Dendritic cell treated with granulocyte-macrophage colony-stimulating factor and Interleukin-4, amounts not matched to agents 40 ng/mL and 50 ng/mL, for 4 days (primary cell): ENCODE measurements at regions not wholly inside any gene's neighbourhood (a gene's known extent, or its start where the extent isn't known, plus 50 kb on each side); places are given as distances from the start of the nearest gene placed in this dataset.
"Not testable (repeated sequence)": the region's sequence is repeated elsewhere in the genome, so short reads cannot be mapped to it uniquely, and the experiment has no call there.

ENCODE experiments used
- H3K27ac Mint-ChIP-seq: one replicate; pipeline ENCODE4 v1.8.0; 2022; ENCODE audit warnings: mild to moderate bottlenecking, mixed read lengths
- H3K27me3 Mint-ChIP-seq: one replicate; pipeline ENCODE4 v1.8.0; 2022; ENCODE audit warnings: mild to moderate bottlenecking, mixed read lengths
- H3K36me3 Mint-ChIP-seq: one replicate; pipeline ENCODE4 v1.8.0; 2022; ENCODE audit warnings: low read depth, mixed read lengths
- H3K4me1 Mint-ChIP-seq: one replicate; pipeline ENCODE4 v1.8.0; 2022; ENCODE audit warnings: low read depth, mixed read lengths
- H3K4me3 Mint-ChIP-seq: one replicate; pipeline ENCODE4 v1.8.0; 2022; ENCODE audit warnings: mild to moderate bottlenecking, moderate library complexity, mixed read lengths
- H3K9me3 Mint-ChIP-seq: one replicate; pipeline ENCODE4 v1.8.0; 2022; ENCODE audit warnings: mixed read lengths
- intact Hi-C: fragments of 100-400 bp; cut with micrococcal nuclease; formaldehyde crosslinking; loops from one replicate; pipeline ENCODE4 v1.15.0; 2022

DNA sequence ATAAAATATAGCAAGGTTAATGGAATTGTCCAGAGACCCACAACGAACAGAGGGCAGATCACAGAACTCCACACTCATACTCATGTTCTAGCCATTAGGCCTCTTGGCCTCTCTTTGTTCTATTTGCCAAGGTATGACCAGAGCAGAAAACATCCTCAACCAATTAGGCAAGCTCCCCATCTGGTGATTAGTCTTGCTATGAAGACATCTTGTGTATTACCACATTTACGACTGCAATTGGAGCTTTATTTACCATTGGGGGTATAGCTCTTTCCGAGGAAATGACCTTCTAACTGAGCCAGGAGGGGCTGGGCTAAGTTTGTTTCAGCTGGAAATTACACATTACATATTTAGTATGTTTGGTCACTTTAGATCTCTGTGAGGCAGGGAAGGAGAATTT lies 593.9 kb downstream of the CD109 start:
- H3K27ac Mint-ChIP-seq = no peak overlapping the region
- no peaks in the 10 kb centered on the region for H3K9me3 Mint-ChIP-seq
- H3K4me1 Mint-ChIP-seq = no peaks in the 10 kb centered on the region
- no peaks in the 10 kb centered on the region for H3K36me3 Mint-ChIP-seq
- intact Hi-C loops = no loop called here
- H3K27me3 Mint-ChIP-seq = no peaks in the 10 kb centered on the region
- no peak overlapping the region for H3K4me3 Mint-ChIP-seq

DNA sequence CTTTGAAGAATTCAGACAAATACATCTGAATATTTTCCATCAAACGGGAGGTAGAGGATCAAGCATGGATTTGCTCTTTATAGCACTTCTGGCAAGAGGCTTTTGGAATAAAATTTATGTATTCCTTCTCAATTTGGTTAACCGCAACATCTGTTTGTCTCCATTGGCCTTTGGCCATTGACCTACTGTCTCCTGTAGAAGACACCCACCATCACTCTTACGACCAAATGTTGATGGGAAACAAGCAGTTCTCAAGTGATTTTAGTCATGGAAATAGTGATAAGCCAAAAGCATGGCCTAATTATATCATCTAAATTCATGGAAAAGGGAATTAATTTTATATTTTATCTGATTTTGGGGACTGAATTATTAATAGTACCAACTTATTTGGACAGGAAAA lies 591.9 kb downstream of the CD109 start:
- H3K27ac Mint-ChIP-seq = no peak overlapping the region
- no peaks in the 10 kb centered on the region for H3K4me1 Mint-ChIP-seq
- H3K9me3 Mint-ChIP-seq = no peaks in the 10 kb centered on the region
- no peaks in the 10 kb centered on the region for H3K36me3 Mint-ChIP-seq
- no peak overlapping the region for H3K4me3 Mint-ChIP-seq
- no peaks in the 10 kb centered on the region for H3K27me3 Mint-ChIP-seq
- intact Hi-C loops = no loop called here

DNA sequence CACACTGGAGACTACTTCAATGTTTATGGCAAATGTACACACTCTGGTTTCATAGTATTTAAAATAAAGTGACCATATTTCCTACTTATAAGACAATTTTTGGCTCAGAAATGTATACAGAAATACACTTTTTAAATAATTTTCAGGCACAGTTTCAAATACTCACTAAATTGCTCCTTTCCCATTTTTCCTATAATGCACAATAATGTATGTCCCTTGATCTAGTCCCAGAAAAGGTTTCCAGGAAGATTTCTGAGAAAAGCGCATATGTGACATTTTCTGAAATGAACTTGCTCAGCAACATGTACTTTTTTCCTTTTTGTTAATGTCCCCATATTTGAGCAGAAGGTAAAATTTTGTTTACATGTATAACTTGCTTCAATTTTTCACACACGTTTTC lies 591.4 kb downstream of the CD109 start:
- intact Hi-C loops = no loop called here
- Mint-ChIP-seq H3K27ac (no peak overlapping the region), H3K4me3 (no peak overlapping the region), H3K9me3 (no peaks in the 10 kb centered on the region), H3K36me3 (no peaks in the 10 kb centered on the region), H3K27me3 (no peaks in the 10 kb centered on the region), H3K4me1 (no peaks in the 10 kb centered on the region)

- Mint-ChIP-seq H3K4me3 (no peak overlapping the region), H3K27ac (no peak overlapping the region), H3K27me3 (no peaks in the 10 kb centered on the region), H3K9me3 (no peaks in the 10 kb centered on the region), H3K36me3 (no peaks in the 10 kb centered on the region), H3K4me1 (no peaks in the 10 kb centered on the region)
- intact Hi-C loops = no loop called here
These were observed 588.3 kb downstream of the CD109 start for GRCh38 chr6:74284284-74284683.

GRCh38 chr6:74283532-74283931 lies 587.5 kb downstream of the CD109 start:
- intact Hi-C loops = no loop called here
- no peaks in the 10 kb centered on the region for H3K4me1 Mint-ChIP-seq
- H3K27ac Mint-ChIP-seq = no peak overlapping the region
- H3K27me3 Mint-ChIP-seq = no peaks in the 10 kb centered on the region
- no peaks in the 10 kb centered on the region for H3K36me3 Mint-ChIP-seq
- no peaks in the 10 kb centered on the region for H3K9me3 Mint-ChIP-seq
- no peak overlapping the region for H3K4me3 Mint-ChIP-seq

GRCh38 chr6:74282143-74282689 lies 586.2 kb downstream of the CD109 start:
- no peaks in the 10 kb centered on the region for H3K9me3 Mint-ChIP-seq
- no peak overlapping the region for H3K4me3 Mint-ChIP-seq
- no peak overlapping the region for H3K27ac Mint-ChIP-seq
- intact Hi-C loops = no loop called here
- no peaks in the 10 kb centered on the region for H3K27me3 Mint-ChIP-seq
- H3K36me3 Mint-ChIP-seq = no peaks in the 10 kb centered on the region
- H3K4me1 Mint-ChIP-seq = no peaks in the 10 kb centered on the region

DNA sequence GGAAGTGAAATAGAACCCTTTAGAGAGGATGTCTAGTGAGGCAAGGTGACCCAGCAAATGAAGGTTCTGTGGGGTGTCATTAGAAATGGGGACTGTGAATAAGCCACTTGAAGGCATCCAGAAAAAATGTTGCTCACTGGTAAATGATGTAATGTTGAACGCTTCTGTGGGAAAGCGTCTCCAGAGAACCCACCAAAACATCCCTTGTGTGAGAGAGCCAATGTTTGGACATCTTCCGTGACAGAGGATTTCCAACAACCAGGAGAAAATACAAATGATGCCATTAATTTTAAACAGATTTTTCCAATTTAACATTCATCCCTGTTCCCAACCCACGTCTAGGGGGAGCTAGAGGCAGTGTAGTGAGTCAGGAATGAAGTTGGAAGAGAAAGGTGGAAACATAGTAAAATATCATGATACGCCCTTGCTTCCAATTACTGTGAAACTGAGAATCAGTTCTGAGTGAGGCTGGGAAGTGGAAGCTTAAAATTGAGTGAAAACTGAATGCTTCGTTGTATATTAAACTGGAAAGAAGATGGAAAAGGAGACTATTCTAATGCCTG lies 584.2 kb downstream of the CD109 start:
- Mint-ChIP-seq H3K4me3 (no peak overlapping the region), H3K9me3 (no peaks in the 10 kb centered on the region), H3K27ac (no peak overlapping the region), H3K36me3 (no peaks in the 10 kb centered on the region), H3K27me3 (no peaks in the 10 kb centered on the region), H3K4me1 (no peaks in the 10 kb centered on the region)
- intact Hi-C loops = no loop called here

GRCh38 chr6:74277777-74278186 lies 581.8 kb downstream of the CD109 start:
- Mint-ChIP-seq H3K27ac (no peak overlapping the region), H3K4me3 (no peak overlapping the region), H3K4me1 (no peaks in the 10 kb centered on the region), H3K36me3 (no peaks in the 10 kb centered on the region), H3K9me3 (no peaks in the 10 kb centered on the region), H3K27me3 (no peaks in the 10 kb centered on the region)
- intact Hi-C loops = no loop called here

- Mint-ChIP-seq H3K36me3 (no peaks in the 10 kb centered on the region), H3K27me3 (no peaks in the 10 kb centered on the region), H3K4me1 (no peaks in the 10 kb centered on the region), H3K27ac (no peak overlapping the region), H3K4me3 (no peak overlapping the region), H3K9me3 (no peaks in the 10 kb centered on the region)
- intact Hi-C loops = no loop called here
These were observed 577.5 kb downstream of the CD109 start for GRCh38 chr6:74273541-74273940.

DNA sequence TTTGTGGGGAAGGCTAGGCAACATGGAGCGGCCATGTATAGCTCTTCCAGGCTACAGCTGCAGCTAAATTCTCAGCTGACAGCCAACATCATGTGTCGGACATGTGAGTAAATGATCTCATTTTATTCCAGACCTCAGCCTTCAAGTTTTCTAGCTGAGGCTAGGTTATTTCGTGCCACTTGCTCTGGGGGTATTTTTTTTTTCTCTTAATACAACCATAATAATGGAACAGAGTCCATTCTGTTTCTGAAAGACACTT lies 573.5 kb downstream of the CD109 start:
- H3K27me3 Mint-ChIP-seq = no peaks in the 10 kb centered on the region
- H3K4me1 Mint-ChIP-seq = no peaks in the 10 kb centered on the region
- no peak overlapping the region for H3K27ac Mint-ChIP-seq
- H3K4me3 Mint-ChIP-seq = no peak overlapping the region
- intact Hi-C loops = no loop called here
- H3K36me3 Mint-ChIP-seq = no peaks in the 10 kb centered on the region
- no peaks in the 10 kb centered on the region for H3K9me3 Mint-ChIP-seq

DNA sequence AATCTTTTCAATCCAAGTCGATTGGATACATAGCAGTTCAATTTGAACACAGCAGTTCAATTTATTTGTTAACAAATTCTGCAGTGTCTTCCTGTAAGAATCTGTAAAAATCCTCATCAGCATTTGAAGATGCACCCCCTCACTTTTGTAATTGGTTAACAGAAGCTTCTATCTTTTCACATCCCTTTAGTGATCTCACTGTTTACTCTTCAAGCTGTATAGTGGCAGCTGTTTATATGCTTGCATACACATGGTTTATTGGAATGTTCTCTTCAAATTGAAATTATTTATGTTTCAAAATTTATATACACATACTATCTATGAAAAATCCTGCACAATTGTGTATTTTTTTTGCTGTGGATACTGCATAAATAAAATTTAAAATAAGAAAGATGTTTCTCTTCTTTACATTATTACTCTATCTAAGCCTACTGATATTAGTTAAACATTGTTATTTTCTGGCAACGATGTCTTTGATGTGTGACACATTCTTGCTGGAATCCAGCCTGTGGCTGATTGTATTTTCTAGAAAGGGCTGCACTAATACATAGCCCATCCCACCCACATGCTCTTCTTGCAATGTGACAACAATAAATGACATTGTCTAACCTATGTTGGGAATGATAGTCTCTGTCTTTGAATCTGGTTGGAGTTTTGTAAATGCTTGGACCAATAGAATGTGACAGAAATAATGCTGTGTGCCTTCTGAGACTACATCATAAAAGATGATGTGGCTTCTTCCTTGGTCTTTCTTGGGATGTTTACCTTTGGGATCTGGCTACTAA lies 573.0 kb downstream of the CD109 start:
- Mint-ChIP-seq H3K9me3 (no peaks in the 10 kb centered on the region), H3K27ac (no peak overlapping the region), H3K4me3 (no peak overlapping the region), H3K4me1 (no peaks in the 10 kb centered on the region), H3K27me3 (no peaks in the 10 kb centered on the region), H3K36me3 (no peaks in the 10 kb centered on the region)
- intact Hi-C loops = no loop called here

- Mint-ChIP-seq H3K27ac (no peak overlapping the region), H3K27me3 (no peaks in the 10 kb centered on the region), H3K4me1 (no peaks in the 10 kb centered on the region), H3K36me3 (no peaks in the 10 kb centered on the region), H3K9me3 (no peaks in the 10 kb centered on the region), H3K4me3 (no peak overlapping the region)
- intact Hi-C loops = no loop called here
These were observed 564.0 kb downstream of the CD109 start for GRCh38 chr6:74259981-74260380.

GRCh38 chr6:74256781-74257180 lies 560.8 kb downstream of the CD109 start:
- Mint-ChIP-seq H3K9me3 (no peaks in the 10 kb centered on the region), H3K36me3 (no peaks in the 10 kb centered on the region), H3K27ac (no peak overlapping the region), H3K4me3 (no peak overlapping the region), H3K27me3 (no peaks in the 10 kb centered on the region), H3K4me1 (no peaks in the 10 kb centered on the region)
- intact Hi-C loops = no loop called here

DNA sequence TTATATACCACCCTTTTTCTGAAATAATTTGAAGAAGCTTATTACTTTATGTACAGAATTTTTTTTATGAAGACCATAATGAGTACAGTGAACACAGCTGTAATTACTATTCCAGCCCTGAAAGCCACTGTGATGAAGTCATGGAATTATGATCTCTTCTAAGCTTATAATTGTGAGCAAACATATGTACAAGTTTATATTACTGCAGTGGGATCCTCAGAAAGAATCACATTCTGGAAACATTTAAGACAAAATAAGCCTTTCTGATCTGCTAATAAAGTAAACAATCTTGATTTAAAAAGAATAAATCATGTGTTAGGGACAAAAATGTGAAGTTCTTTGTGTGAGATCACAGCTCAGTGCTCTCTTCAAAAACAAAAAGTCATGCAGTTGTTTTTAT lies 560.4 kb downstream of the CD109 start:
- Mint-ChIP-seq H3K27me3 (no peaks in the 10 kb centered on the region), H3K4me1 (no peaks in the 10 kb centered on the region), H3K4me3 (no peak overlapping the region), H3K9me3 (no peaks in the 10 kb centered on the region), H3K36me3 (no peaks in the 10 kb centered on the region), H3K27ac (no peak overlapping the region)
- intact Hi-C loops = no loop called here

- H3K4me1 Mint-ChIP-seq, intact Hi-C loops, H3K9me3 Mint-ChIP-seq, H3K36me3 Mint-ChIP-seq, H3K27ac Mint-ChIP-seq, H3K4me3 Mint-ChIP-seq, H3K27me3 Mint-ChIP-seq: not testable (repeated sequence)
These were observed 559.0 kb downstream of the CD109 start for GRCh38 chr6:74255007-74255406.
